PC-3 (cell line): ENCODE measurements at regions not wholly inside any gene's neighbourhood (a gene's known extent, or its start where the extent isn't known, plus 50 kb on each side); places are given as distances from the start of the nearest gene placed in this dataset.

Experiments
- ATAC-seq: fragments of 200-7000 bp; cut with Tn5 transposase; 2 replicates; pipeline ENCODE4 v1.9.1; 2020; ENCODE audit warnings: mild to moderate bottlenecking, moderate library complexity
- BruUV-seq: library from RNA; stranded (reverse); fragments of 400-500 nt; replicated peaks from 2 replicates; lab custom pipeline; 2021; lab: Mats Ljungman, UMichigan
- CTCF ChIA-PET: fragments of 300-600 bp; sonication (Branson Sonifier 250); formaldehyde crosslinking; loops from one replicate; lab custom pipeline; 2022; ENCODE audit warnings: antibody characterized with exemption; lab: Charles Lee
- POLR2A ChIA-PET: fragments of 300-600 bp; sonication (Branson Sonifier 250); formaldehyde crosslinking; loops from one replicate; lab custom pipeline; 2022; ENCODE audit warnings: antibody characterized with exemption; ENCODE audit not compliant: unreplicated experiment; lab: Charles Lee
- DNase-seq: peaks from one replicate; pipeline ENCODE4 v3.0.0-alpha.2; 2015
- H2AFZ ChIP-seq: fragments of 300-600 bp; sonication (generic); 2 replicates; pipeline ENCODE4 v1.6.0; 2016; ENCODE audit warnings: antibody characterized with exemption, low read length
- H3F3A ChIP-seq: fragments of 300-600 bp; sonication (generic); one replicate; pipeline ENCODE4 v1.6.0; 2017; ENCODE audit warnings: antibody characterized with exemption, low read length, control low read depth, mild to moderate bottlenecking; ENCODE audit not compliant: unreplicated experiment
- H3K27ac ChIP-seq: fragments of 300-600 bp; sonication (generic); 2 replicates; pipeline ENCODE4 v1.5.1; 2016; ENCODE audit warnings: mild to moderate bottlenecking, low read length
- H3K27me3 ChIP-seq: fragments of 300-600 bp; sonication (generic); 2 replicates; pipeline ENCODE4 v1.6.1; 2016; ENCODE audit warnings: low read length, mixed read lengths
- H3K36me3 ChIP-seq: fragments of 300-600 bp; sonication (generic); 2 replicates; pipeline ENCODE4 v1.6.1; 2016; ENCODE audit warnings: low read depth, mixed run types, low read length, mixed read lengths
- H3K4me1 ChIP-seq: fragments of 300-600 bp; sonication (generic); 2 replicates; pipeline ENCODE4 v1.5.1; 2016; ENCODE audit warnings: low read length; ENCODE audit not compliant: insufficient read depth
- H3K4me2 ChIP-seq: fragments of 300-600 bp; sonication (generic); 2 replicates; pipeline ENCODE4 v1.6.0; 2016; ENCODE audit warnings: low read length
- H3K4me3 ChIP-seq: fragments of 300-600 bp; sonication (generic); 2 replicates; pipeline ENCODE4 v1.5.1; 2016; ENCODE audit warnings: mild to moderate bottlenecking, low read length, mixed read lengths
- H3K79me2 ChIP-seq: fragments of 300-600 bp; sonication (generic); 2 replicates; pipeline ENCODE4 v1.6.1; 2017; ENCODE audit warnings: low read length, mixed read lengths
- H3K9ac ChIP-seq: fragments of 300-600 bp; sonication (generic); 2 replicates; pipeline ENCODE4 v1.6.0; 2016; ENCODE audit warnings: mild to moderate bottlenecking, low read length
- H3K9me2 ChIP-seq: fragments of 300-600 bp; sonication (generic); replicated peaks from 2 replicates; pipeline ENCODE4 v1.6.1; 2016; ENCODE audit warnings: mixed run types, low read length, mixed read lengths
- H3K9me3 ChIP-seq: fragments of 300-600 bp; sonication (generic); 2 replicates; pipeline ENCODE4 v1.6.1; 2016; ENCODE audit warnings: low read length, mixed read lengths
- H4K20me1 ChIP-seq: fragments of 300-600 bp; sonication (generic); 2 replicates; pipeline ENCODE4 v1.6.1; 2016; ENCODE audit warnings: low read length, mixed read lengths
- CTCF ChIP-seq: fragments of 300-600 bp; sonication (generic); conservative IDR thresholded peaks from 2 replicates; pipeline ENCODE4 v1.5.1; 2017; ENCODE audit warnings: antibody characterized with exemption, low read depth, mild to moderate bottlenecking, low read length
- EZH2 ChIP-seq: fragments of 300-600 bp; sonication (generic); IDR thresholded peaks from one replicate; pipeline ENCODE4 v1.6.1; 2017; ENCODE audit warnings: antibody characterized with exemption, mild to moderate bottlenecking, low read length; ENCODE audit not compliant: unreplicated experiment
- EZH2phosphoT487 ChIP-seq: fragments of 300-600 bp; sonication (generic); IDR thresholded peaks from 2 replicates; pipeline ENCODE4 v1.6.1; 2018; ENCODE audit warnings: mild to moderate bottlenecking, antibody characterized with exemption, low read length, borderline replicate concordance
- intact Hi-C: fragments of 100-400 bp; cut with micrococcal nuclease; formaldehyde crosslinking; loops from 2 replicates; pipeline ENCODE4 v1.9.0; 2023

DNA sequence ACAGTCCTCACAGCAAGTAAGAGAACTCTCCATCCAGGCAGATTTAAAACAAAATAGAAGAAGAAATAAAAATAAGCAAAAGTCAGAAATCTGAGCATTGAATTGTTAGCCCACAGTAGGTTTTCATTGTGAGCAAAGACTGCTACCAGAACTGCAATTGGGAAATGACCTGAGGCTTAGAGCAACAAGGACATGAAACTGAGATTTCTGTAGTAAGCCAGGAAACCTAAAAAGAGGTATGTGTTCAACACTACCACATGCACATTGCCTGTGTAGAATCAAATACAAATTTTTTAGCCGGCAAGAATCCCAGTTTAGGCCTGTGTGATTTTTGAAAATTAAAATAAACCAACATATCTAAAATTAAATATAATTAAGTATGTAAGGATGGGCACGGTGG lies 928.4 kb upstream of the WWC1 start:
- H3K9me2 ChIP-seq = no peaks in the 10 kb centered on the region
- no peaks in the 10 kb centered on the region for H3K79me2 ChIP-seq
- no peaks in the 10 kb centered on the region for H3K27me3 ChIP-seq
- no peaks in the 10 kb centered on the region for H3K36me3 ChIP-seq
- H3K9ac ChIP-seq = no peak overlapping the region
- intact Hi-C loops = no loop called here
- ATAC-seq (no peak), DNase-seq (no peak)
- CTCF ChIA-PET = no interaction called here
- no peak overlapping the region for H3K27ac ChIP-seq
- H4K20me1 ChIP-seq = no peaks in the 10 kb centered on the region
- no peak overlapping the region for H3K4me3 ChIP-seq
- TF ChIP-seq EZH2phosphoT487 (no peak), CTCF (no peak), EZH2 (no peak)
- no peaks in the 10 kb centered on the region for H3K4me1 ChIP-seq
- no peak overlapping the region for H3K4me2 ChIP-seq
- POLR2A ChIA-PET = no interaction called here
- no TSS peak for BruUV-seq
- no peaks in the 10 kb centered on the region for H3K9me3 ChIP-seq
- H3F3A ChIP-seq = no peaks in the 10 kb centered on the region
- no peak overlapping the region for H2AFZ ChIP-seq

GRCh38 chr5:167375125-167375524 lies 916.3 kb upstream of the WWC1 start:
- no peak overlapping the region for H2AFZ ChIP-seq
- no peaks in the 10 kb centered on the region for H4K20me1 ChIP-seq
- H3K36me3 ChIP-seq = no peaks in the 10 kb centered on the region
- TF ChIP-seq EZH2phosphoT487 (no peak), CTCF (no peak), EZH2 (no peak)
- BruUV-seq = no TSS peak
- no peaks in the 10 kb centered on the region for H3K4me1 ChIP-seq
- H3K9me3 ChIP-seq = no peaks in the 10 kb centered on the region
- intact Hi-C loops = no loop called here
- no peak overlapping the region for H3K27ac ChIP-seq
- no peak overlapping the region for H3K4me2 ChIP-seq
- H3F3A ChIP-seq = no peaks in the 10 kb centered on the region
- ChIA-PET POLR2A (no interaction called here), CTCF (no interaction called here)
- DNase-seq (no peak), ATAC-seq (no peak)
- no peaks in the 10 kb centered on the region for H3K79me2 ChIP-seq
- no peak overlapping the region for H3K4me3 ChIP-seq
- H3K27me3 ChIP-seq = peaks cover 19% of the 10 kb centered on the region; the same call in 1 of the 2 replicates
- no peak overlapping the region for H3K9ac ChIP-seq
- H3K9me2 ChIP-seq = no peaks in the 10 kb centered on the region

DNA sequence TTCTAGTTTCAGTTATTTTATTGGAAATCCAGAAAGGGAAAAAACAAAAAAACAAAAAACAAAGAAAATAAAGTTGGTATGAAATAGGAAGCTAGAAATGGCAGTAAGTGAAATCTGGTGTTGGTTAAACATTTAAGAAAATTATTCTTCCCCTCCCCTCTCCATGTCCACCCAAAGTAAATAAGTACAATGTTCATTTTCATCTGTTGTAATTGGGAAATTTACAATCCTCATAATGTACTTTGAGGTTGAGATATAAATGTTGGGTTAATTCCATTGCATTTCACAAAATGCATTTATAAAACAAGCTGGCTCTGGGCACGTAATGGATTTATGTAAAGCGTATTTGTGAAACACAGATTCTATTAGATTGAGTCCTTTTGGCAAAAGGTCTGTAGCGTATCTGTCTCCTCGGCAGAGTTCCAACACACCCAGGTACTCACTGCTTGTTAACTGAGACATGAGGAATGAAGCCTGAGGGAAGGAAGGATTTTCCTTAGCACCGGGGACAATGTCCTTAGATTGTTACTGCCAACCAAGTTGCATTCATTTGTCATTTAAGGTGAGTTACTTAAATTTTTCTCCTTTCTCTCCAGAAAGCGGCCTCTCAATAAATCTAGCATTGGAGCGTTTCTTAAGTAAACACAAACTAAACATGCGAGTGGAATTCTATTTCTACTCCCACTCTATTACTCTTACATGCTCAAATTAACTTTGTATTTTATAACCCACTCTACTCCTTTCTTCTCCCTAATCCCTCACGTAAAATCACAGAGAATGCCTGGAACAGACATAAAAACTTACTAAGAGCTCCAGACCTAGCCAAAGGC lies 912.3 kb upstream of the WWC1 start:
- no peaks in the 10 kb centered on the region for H3F3A ChIP-seq
- H3K27me3 ChIP-seq = peaks cover 18% of the 10 kb centered on the region; the same call in 1 of the 2 replicates
- no peaks in the 10 kb centered on the region for H3K9me3 ChIP-seq
- intact Hi-C loops = no loop called here
- BruUV-seq = no TSS peak
- H3K4me3 ChIP-seq = no peak overlapping the region
- H3K9ac ChIP-seq = no peak overlapping the region
- ChIA-PET CTCF (no interaction called here), POLR2A (no interaction called here)
- H3K79me2 ChIP-seq = no peaks in the 10 kb centered on the region
- no peak overlapping the region for H2AFZ ChIP-seq
- H3K27ac ChIP-seq = no peak overlapping the region
- ATAC-seq = no peak
- no peaks in the 10 kb centered on the region for H3K4me1 ChIP-seq
- H4K20me1 ChIP-seq = no peaks in the 10 kb centered on the region
- no peaks in the 10 kb centered on the region for H3K9me2 ChIP-seq
- no peak overlapping the region for H3K4me2 ChIP-seq
- no peak for DNase-seq
- H3K36me3 ChIP-seq = no peaks in the 10 kb centered on the region
- no peak for TF ChIP-seq CTCF
- TF ChIP-seq EZH2phosphoT487 = no peak
- TF ChIP-seq EZH2 = no peak
